ENCODE measurements at regions not wholly inside any gene's neighbourhood (a gene's known extent, or its start where the extent isn't known, plus 50 kb on each side); places are given as distances from the start of the nearest gene placed in this dataset.

DNA sequence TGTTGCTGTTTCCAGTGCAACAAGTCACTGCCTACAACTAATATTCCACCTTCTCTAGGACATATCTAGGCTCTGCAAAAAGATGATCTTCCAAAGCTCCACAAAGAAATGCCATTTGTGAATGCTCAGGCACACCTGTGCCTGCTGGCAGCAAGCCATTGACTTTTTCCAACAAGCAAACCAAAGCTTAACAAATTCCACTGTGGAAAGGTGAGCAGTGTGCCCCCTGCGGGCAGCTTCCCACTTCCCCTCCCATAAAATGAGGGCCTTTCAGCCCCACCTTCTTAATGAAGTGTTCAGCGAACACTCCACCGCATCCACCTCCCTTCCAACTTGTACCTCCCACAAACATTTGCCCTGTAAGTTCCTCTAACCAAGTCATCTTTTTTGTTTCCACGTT is 157.5 kb upstream of the SLC24A5 start:
- Histone ChIP-seq H3K9ac (ENCODE audit: low read length) (no peak overlapping the region), H3K27ac (ENCODE audit: low read depth, low read length) (no peak overlapping the region), H3K36me3 (ENCODE audit: insufficient read depth, low read length) (no peaks in the 10 kb centered on the region), H2AFZ (ENCODE audit: low read depth, low read length) (no peak overlapping the region), H3K9me3 (ENCODE audit: insufficient read depth, low read depth, low read length) (no peaks in the 10 kb centered on the region), H3K4me1 (ENCODE audit: insufficient read depth, low read length) (no peaks in the 10 kb centered on the region), H3K79me2 (ENCODE audit: insufficient read depth, low read length) (no peaks in the 10 kb centered on the region), H3K27me3 (ENCODE audit: insufficient read depth, low read length) (no peaks in the 10 kb centered on the region), H4K20me1 (ENCODE audit: insufficient read depth, low read length) (no peaks in the 10 kb centered on the region), H3K4me3 (ENCODE audit: insufficient read depth, low read depth, low read length) (no peak overlapping the region), H3K4me2 (ENCODE audit: low read length) (no peak overlapping the region)
- H3K27ac Mint-ChIP-seq (ENCODE audit: unreplicated experiment): no peak overlapping the region
- no peaks in the 10 kb centered on the region for H3K4me1 Mint-ChIP-seq (ENCODE audit: low read depth, unreplicated experiment)
- FAIRE-seq (no peak), DNase-seq (ENCODE audit: low read depth) (no peak)
- no peak overlapping the region for H3K4me3 Mint-ChIP-seq (ENCODE audit: unreplicated experiment)
- peaks cover 1% of the 10 kb centered on the region for H3K27me3 Mint-ChIP-seq (ENCODE audit: low read depth, unreplicated experiment)
- H3K9me3 Mint-ChIP-seq (ENCODE audit: unreplicated experiment): no peaks in the 10 kb centered on the region
- H3K36me3 Mint-ChIP-seq (ENCODE audit: low read depth, unreplicated experiment): no peaks in the 10 kb centered on the region
- TF ChIP-seq, protein P1, sequence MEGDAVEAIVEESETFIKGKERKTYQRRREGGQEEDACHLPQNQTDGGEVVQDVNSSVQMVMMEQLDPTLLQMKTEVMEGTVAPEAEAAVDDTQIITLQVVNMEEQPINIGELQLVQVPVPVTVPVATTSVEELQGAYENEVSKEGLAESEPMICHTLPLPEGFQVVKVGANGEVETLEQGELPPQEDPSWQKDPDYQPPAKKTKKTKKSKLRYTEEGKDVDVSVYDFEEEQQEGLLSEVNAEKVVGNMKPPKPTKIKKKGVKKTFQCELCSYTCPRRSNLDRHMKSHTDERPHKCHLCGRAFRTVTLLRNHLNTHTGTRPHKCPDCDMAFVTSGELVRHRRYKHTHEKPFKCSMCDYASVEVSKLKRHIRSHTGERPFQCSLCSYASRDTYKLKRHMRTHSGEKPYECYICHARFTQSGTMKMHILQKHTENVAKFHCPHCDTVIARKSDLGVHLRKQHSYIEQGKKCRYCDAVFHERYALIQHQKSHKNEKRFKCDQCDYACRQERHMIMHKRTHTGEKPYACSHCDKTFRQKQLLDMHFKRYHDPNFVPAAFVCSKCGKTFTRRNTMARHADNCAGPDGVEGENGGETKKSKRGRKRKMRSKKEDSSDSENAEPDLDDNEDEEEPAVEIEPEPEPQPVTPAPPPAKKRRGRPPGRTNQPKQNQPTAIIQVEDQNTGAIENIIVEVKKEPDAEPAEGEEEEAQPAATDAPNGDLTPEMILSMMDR (IDR thresholded peaks at IDR 0.05; ENCODE audit: insufficient read depth, low read depth, low read length): no peak
- no peak for TF ChIP-seq EZH2 (IDR thresholded peaks at IDR 0.05; ENCODE audit: insufficient read depth, low read length)

DNA sequence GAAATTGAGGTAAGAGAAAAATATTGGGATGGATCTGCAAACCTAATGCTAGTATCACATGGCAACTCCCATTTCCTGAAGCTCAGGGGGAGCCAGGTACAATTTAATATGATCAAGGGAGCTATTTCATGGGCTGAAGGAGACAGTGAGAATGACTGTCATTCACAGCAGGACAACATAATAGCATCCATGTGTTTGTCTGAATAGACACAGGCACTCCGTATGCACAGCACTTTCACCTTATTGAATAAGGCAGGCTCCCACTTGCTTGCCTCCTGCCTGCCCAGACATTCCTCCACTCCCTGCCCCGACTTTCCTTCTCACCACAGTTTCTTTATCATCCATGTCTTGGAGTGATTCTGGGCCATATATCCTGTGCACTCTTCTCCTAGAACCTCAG is 156.6 kb upstream of the SLC24A5 start:
- DNase-seq (ENCODE audit: low read depth) (no peak), FAIRE-seq (no peak)
- no peaks in the 10 kb centered on the region for H3K4me1 Mint-ChIP-seq (ENCODE audit: low read depth, unreplicated experiment)
- no peaks in the 10 kb centered on the region for H3K36me3 Mint-ChIP-seq (ENCODE audit: low read depth, unreplicated experiment)
- no peak overlapping the region for H3K4me3 Mint-ChIP-seq (ENCODE audit: unreplicated experiment)
- H4K20me1 ChIP-seq (ENCODE audit: insufficient read depth, low read length): no peaks in the 10 kb centered on the region
- H3K4me2 ChIP-seq (ENCODE audit: low read length): no peak overlapping the region
- H3K9me3 ChIP-seq (ENCODE audit: insufficient read depth, low read depth, low read length): no peaks in the 10 kb centered on the region
- no peak overlapping the region for H2AFZ ChIP-seq (ENCODE audit: low read depth, low read length)
- peaks cover 1% of the 10 kb centered on the region for H3K27me3 Mint-ChIP-seq (ENCODE audit: low read depth, unreplicated experiment)
- no peak for TF ChIP-seq EZH2 (IDR thresholded peaks at IDR 0.05; ENCODE audit: insufficient read depth, low read length)
- TF ChIP-seq, protein P1 (IDR thresholded peaks at IDR 0.05; ENCODE audit: insufficient read depth, low read depth, low read length): no peak
- H3K27me3 ChIP-seq (ENCODE audit: insufficient read depth, low read length): no peaks in the 10 kb centered on the region
- no peaks in the 10 kb centered on the region for H3K36me3 ChIP-seq (ENCODE audit: insufficient read depth, low read length)
- H3K4me3 ChIP-seq (ENCODE audit: insufficient read depth, low read depth, low read length): no peak overlapping the region
- H3K9me3 Mint-ChIP-seq (ENCODE audit: unreplicated experiment): no peaks in the 10 kb centered on the region
- H3K9ac ChIP-seq (ENCODE audit: low read length): no peak overlapping the region
- no peaks in the 10 kb centered on the region for H3K79me2 ChIP-seq (ENCODE audit: insufficient read depth, low read length)
- H3K27ac Mint-ChIP-seq (ENCODE audit: unreplicated experiment): no peak overlapping the region
- H3K4me1 ChIP-seq (ENCODE audit: insufficient read depth, low read length): no peaks in the 10 kb centered on the region
- H3K27ac ChIP-seq (ENCODE audit: low read depth, low read length): no peak overlapping the region

DNA sequence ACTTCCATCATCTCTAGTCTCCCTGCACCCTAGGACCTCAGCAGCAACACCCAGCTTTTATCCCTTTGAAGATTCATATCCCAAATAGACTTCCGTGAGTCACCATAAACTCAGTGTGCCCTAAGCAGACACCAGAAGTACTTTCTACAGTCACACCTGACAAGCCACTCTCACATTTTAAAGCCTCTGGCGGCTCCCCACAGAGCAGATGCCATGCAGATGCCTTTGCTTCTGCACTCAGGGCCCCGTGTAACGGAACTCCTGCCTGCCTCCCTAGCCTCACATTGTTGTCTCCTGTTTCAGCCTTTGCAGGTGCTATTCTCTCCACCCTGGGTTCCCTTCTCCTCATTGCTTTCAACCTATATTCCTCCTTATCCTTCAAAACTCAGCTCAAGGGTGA is 155.5 kb upstream of the SLC24A5 start:
- H3K4me1 ChIP-seq (ENCODE audit: insufficient read depth, low read length): no peaks in the 10 kb centered on the region
- no peaks in the 10 kb centered on the region for H3K4me1 Mint-ChIP-seq (ENCODE audit: low read depth, unreplicated experiment)
- DNase-seq (ENCODE audit: low read depth) (no peak), FAIRE-seq (no peak)
- no peaks in the 10 kb centered on the region for H3K36me3 ChIP-seq (ENCODE audit: insufficient read depth, low read length)
- H2AFZ ChIP-seq (ENCODE audit: low read depth, low read length): no peak overlapping the region
- H3K27ac ChIP-seq (ENCODE audit: low read depth, low read length): no peak overlapping the region
- H3K27me3 Mint-ChIP-seq (ENCODE audit: low read depth, unreplicated experiment): peaks cover 1% of the 10 kb centered on the region
- H3K36me3 Mint-ChIP-seq (ENCODE audit: low read depth, unreplicated experiment): no peaks in the 10 kb centered on the region
- no peak overlapping the region for H3K9ac ChIP-seq (ENCODE audit: low read length)
- no peaks in the 10 kb centered on the region for H3K79me2 ChIP-seq (ENCODE audit: insufficient read depth, low read length)
- H3K4me3 Mint-ChIP-seq (ENCODE audit: unreplicated experiment): no peak overlapping the region
- no peak for TF ChIP-seq EZH2 (IDR thresholded peaks at IDR 0.05; ENCODE audit: insufficient read depth, low read length)
- TF ChIP-seq, protein P1 (IDR thresholded peaks at IDR 0.05; ENCODE audit: insufficient read depth, low read depth, low read length): no peak
- no peaks in the 10 kb centered on the region for H3K9me3 Mint-ChIP-seq (ENCODE audit: unreplicated experiment)
- no peaks in the 10 kb centered on the region for H4K20me1 ChIP-seq (ENCODE audit: insufficient read depth, low read length)
- no peaks in the 10 kb centered on the region for H3K9me3 ChIP-seq (ENCODE audit: insufficient read depth, low read depth, low read length)
- H3K27ac Mint-ChIP-seq (ENCODE audit: unreplicated experiment): no peak overlapping the region
- no peaks in the 10 kb centered on the region for H3K27me3 ChIP-seq (ENCODE audit: insufficient read depth, low read length)
- H3K4me3 ChIP-seq (ENCODE audit: insufficient read depth, low read depth, low read length): no peak overlapping the region
- no peak overlapping the region for H3K4me2 ChIP-seq (ENCODE audit: low read length)
